OCI-LY7 (cell line): ENCODE measurements at regions not wholly inside any gene's neighbourhood (a gene's known extent, or its start where the extent isn't known, plus 50 kb on each side); places are given as distances from the start of the nearest gene placed in this dataset.
A peak's percentile ranks its signal among the peaks of the same experiment; 100 is the strongest.

Experiments used
- BruUV-seq: library from RNA; stranded (reverse); fragments of 400-500 nt; replicated peaks from 2 replicates; lab custom pipeline; 2021; lab: Mats Ljungman, UMichigan
- CTCF ChIA-PET: fragments of 300-600 bp; sonication (Branson Sonifier 250); formaldehyde crosslinking; loops from one replicate; lab custom pipeline; 2022; ENCODE audit warnings: antibody characterized with exemption; ENCODE audit not compliant: unreplicated experiment; lab: Charles Lee
- POLR2A ChIA-PET: fragments of 300-600 bp; sonication (Branson Sonifier 250); formaldehyde crosslinking; loops from one replicate; lab custom pipeline; 2022; ENCODE audit warnings: antibody characterized with exemption; lab: Charles Lee
- DNase-seq: peaks from one replicate; pipeline ENCODE4 v3.0.0-alpha.2; 2015; ENCODE audit warnings: low spot score
- H2AFZ ChIP-seq: fragments of 200-600 bp; sonication (generic), shearing (Covaris generic); 2 replicates; pipeline ENCODE4 v1.6.1; 2014; ENCODE audit warnings: mild to moderate bottlenecking, antibody characterized with exemption, low read length, moderate library complexity
- H3K27ac ChIP-seq: fragments of 200-600 bp; sonication (generic); 2 replicates; pipeline ENCODE4 v1.5.1; 2014; ENCODE audit warnings: mixed run types, low read depth, mild to moderate bottlenecking, moderate library complexity, low read length, inconsistent platforms; ENCODE audit not compliant: poor library complexity, severe bottlenecking
- H3K36me3 ChIP-seq: fragments of 200-600 bp; sonication (generic); 2 replicates; pipeline ENCODE4 v1.6.1; 2014; ENCODE audit warnings: mild to moderate bottlenecking, antibody characterized with exemption, low read length, moderate library complexity, mixed read lengths; ENCODE audit not compliant: insufficient read depth
- H3K4me1 ChIP-seq: fragments of 200-600 bp; sonication (generic); 2 replicates; pipeline ENCODE4 v1.5.1; 2014; ENCODE audit warnings: mild to moderate bottlenecking, low read length; ENCODE audit not compliant: insufficient read depth, poor library complexity, severe bottlenecking
- H3K4me2 ChIP-seq: fragments of 200-600 bp; sonication (generic); 2 replicates; pipeline ENCODE4 v1.6.1; 2014; ENCODE audit warnings: mild to moderate bottlenecking, low read length
- H3K4me3 ChIP-seq: fragments of 200-600 bp; sonication (generic); 2 replicates; pipeline ENCODE4 v1.5.1; 2014; ENCODE audit warnings: mild to moderate bottlenecking, low read depth, low read length; ENCODE audit not compliant: poor library complexity, severe bottlenecking
- H3K79me2 ChIP-seq: fragments of 200-600 bp; sonication (generic); 2 replicates; pipeline ENCODE4 v1.6.1; 2016; ENCODE audit warnings: low read depth, mild to moderate bottlenecking, low read length, moderate library complexity, mixed read lengths; ENCODE audit not compliant: insufficient read depth
- H3K9me2 ChIP-seq: fragments of 200-600 bp; sonication (generic); 2 replicates; pipeline ENCODE4 v1.6.1; 2016; ENCODE audit warnings: mild to moderate bottlenecking, low read length, mixed read lengths; ENCODE audit not compliant: insufficient read depth
- H3K9me3 ChIP-seq: fragments of 200-600 bp; sonication (generic); 2 replicates; pipeline ENCODE4 v1.6.1; 2014; ENCODE audit warnings: mild to moderate bottlenecking, mixed run types, low read length, mixed read lengths
- H4K20me1 ChIP-seq: fragments of 200-600 bp; sonication (generic); 2 replicates; pipeline ENCODE4 v1.6.1; 2014; ENCODE audit warnings: mild to moderate bottlenecking, antibody characterized with exemption, low read length, moderate library complexity, mixed read lengths; ENCODE audit not compliant: insufficient read depth
- EZH2phosphoT487 ChIP-seq: fragments of 200-600 bp; sonication (generic); IDR thresholded peaks from 2 replicates; pipeline ENCODE4 v1.6.1; 2018; ENCODE audit warnings: low read depth, borderline replicate concordance, mild to moderate bottlenecking, mixed run types, antibody characterized with exemption, low read length, moderate library complexity, mixed read lengths
- intact Hi-C: fragments of 100-400 bp; cut with micrococcal nuclease; formaldehyde crosslinking; loops from one replicate; pipeline ENCODE4 v1.10.0; 2022; ENCODE audit not compliant: unreplicated experiment
- TF ChIP-seq, protein P1 (sequence below): fragments of 200-600 bp; sonication (generic); conservative IDR thresholded peaks from 2 replicates; pipeline ENCODE4 v1.5.1; 2014; ENCODE audit warnings: mild to moderate bottlenecking, antibody characterized with exemption, low read length, moderate library complexity, mixed read lengths

- TF ChIP-seq EZH2phosphoT487, result no peak
- TF ChIP-seq, protein P1, sequence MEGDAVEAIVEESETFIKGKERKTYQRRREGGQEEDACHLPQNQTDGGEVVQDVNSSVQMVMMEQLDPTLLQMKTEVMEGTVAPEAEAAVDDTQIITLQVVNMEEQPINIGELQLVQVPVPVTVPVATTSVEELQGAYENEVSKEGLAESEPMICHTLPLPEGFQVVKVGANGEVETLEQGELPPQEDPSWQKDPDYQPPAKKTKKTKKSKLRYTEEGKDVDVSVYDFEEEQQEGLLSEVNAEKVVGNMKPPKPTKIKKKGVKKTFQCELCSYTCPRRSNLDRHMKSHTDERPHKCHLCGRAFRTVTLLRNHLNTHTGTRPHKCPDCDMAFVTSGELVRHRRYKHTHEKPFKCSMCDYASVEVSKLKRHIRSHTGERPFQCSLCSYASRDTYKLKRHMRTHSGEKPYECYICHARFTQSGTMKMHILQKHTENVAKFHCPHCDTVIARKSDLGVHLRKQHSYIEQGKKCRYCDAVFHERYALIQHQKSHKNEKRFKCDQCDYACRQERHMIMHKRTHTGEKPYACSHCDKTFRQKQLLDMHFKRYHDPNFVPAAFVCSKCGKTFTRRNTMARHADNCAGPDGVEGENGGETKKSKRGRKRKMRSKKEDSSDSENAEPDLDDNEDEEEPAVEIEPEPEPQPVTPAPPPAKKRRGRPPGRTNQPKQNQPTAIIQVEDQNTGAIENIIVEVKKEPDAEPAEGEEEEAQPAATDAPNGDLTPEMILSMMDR, result no peak
- BruUV-seq, result no TSS peak
Measured at GRCh38 chr13:33730619-33731018, 87.3 kb upstream of the RFC3 start.

GRCh38 chr13:33735276-33735675 lies 82.7 kb upstream of the RFC3 start:
- Histone ChIP-seq H3K9me3 (peaks cover 4% of the 10 kb centered on the region; the same call in 1 of the 2 replicates), H3K27ac (no peak overlapping the region), H3K4me1 (peaks cover 41% of the 10 kb centered on the region), H3K4me3 (no peak overlapping the region), H3K79me2 (no peaks in the 10 kb centered on the region), H4K20me1 (no peaks in the 10 kb centered on the region), H3K9me2 (no peaks in the 10 kb centered on the region), H3K36me3 (no peaks in the 10 kb centered on the region; the same call in 1 of the 2 replicates), H3K4me2 (no peak overlapping the region), H2AFZ (peak overlapping the region; percentile 59; the same call in 1 of the 2 replicates)
- POLR2A ChIA-PET, result interaction anchor here (1.0 to 1.8 kb wide), 3 partner anchors 10 to 191 kb away, joined by 4 to 10 read pairs (median 5); no protein-coding TSS in a partner anchor
- TF ChIP-seq EZH2phosphoT487, result no peak
- BruUV-seq, result no TSS peak
- DNase-seq, result no peak
- intact Hi-C loops, result no loop called here
- CTCF ChIA-PET, result no interaction called here

More at GRCh38 chr13:33730619-33731018, 87.3 kb upstream of the RFC3 start:
- H3K36me3 ChIP-seq, result no peaks in the 10 kb centered on the region; the same call in 1 of the 2 replicates
- H3K4me1 ChIP-seq, result peaks cover 58% of the 10 kb centered on the region
- intact Hi-C loops, result no loop called here
- CTCF ChIA-PET, result interaction anchor here (0.8 kb wide), 1 partner anchor 31 kb away, joined by 3 read pairs; no protein-coding TSS in a partner anchor
- no peaks in the 10 kb centered on the region; the same call in 1 of the 2 replicates for H3K9me3 ChIP-seq
- H3K4me3 ChIP-seq, result no peak overlapping the region
- H3K4me2 ChIP-seq, result peak overlapping the region; percentile 15; the same call in 1 of the 2 replicates
- H3K79me2 ChIP-seq, result no peaks in the 10 kb centered on the region
- DNase-seq, result no peak
- no peaks in the 10 kb centered on the region for H3K9me2 ChIP-seq
- peak overlapping the region; percentile 89 for H2AFZ ChIP-seq
- no peaks in the 10 kb centered on the region for H4K20me1 ChIP-seq
- H3K27ac ChIP-seq, result peak overlapping the region; percentile 98
- POLR2A ChIA-PET, result interaction anchor here (0.7 to 3.8 kb wide), 8 partner anchors 12 to 187 kb away, joined by 3 to 78 read pairs (median 5); no protein-coding TSS in a partner anchor

GRCh38 chr13:33739254-33739653 lies 78.7 kb upstream of the RFC3 start:
- Histone ChIP-seq H3K79me2 (no peaks in the 10 kb centered on the region), H3K4me1 (peaks cover 62% of the 10 kb centered on the region), H3K4me2 (peak overlapping the region; percentile 18), H3K9me3 (peaks cover 19% of the 10 kb centered on the region), H3K4me3 (no peak overlapping the region), H2AFZ (peak overlapping the region; percentile 93), H4K20me1 (no peaks in the 10 kb centered on the region), H3K36me3 (peaks cover 20% of the 10 kb centered on the region), H3K27ac (peak overlapping the region; percentile 31), H3K9me2 (no peaks in the 10 kb centered on the region)
- intact Hi-C loops, result no loop called here
- no TSS peak for BruUV-seq
- DNase-seq, result no peak
- TF ChIP-seq, protein P1, result no peak
- no peak for TF ChIP-seq EZH2phosphoT487
- ChIA-PET POLR2A (interaction anchor here (0.6 to 8.1 kb wide), 3 partner anchors 9 to 15 kb away, joined by 3 to 78 read pairs (median 4); no protein-coding TSS in a partner anchor), CTCF (no interaction called here)
